Activated B cell treated with CpG ODN at 0.5 μM for 24 hours (primary cell): ENCODE measurements at regions not wholly inside any gene's neighbourhood (a gene's known extent, or its start where the extent isn't known, plus 50 kb on each side); places are given as distances from the start of the nearest gene placed in this dataset.

Experiments used
- ATAC-seq: fragments of 200-7000 bp; cut with Tn5 transposase; one replicate; pipeline ENCODE4 v1.10.0; 2021; ENCODE audit warnings: low read depth, mild to moderate bottlenecking, moderate library complexity
- CTCF ChIA-PET: fragments of 350-600 bp; sonication (Branson Sonifier 250); formaldehyde crosslinking; loops from one replicate; lab custom pipeline; 2021; ENCODE audit warnings: antibody characterized with exemption; lab: Charles Lee
- POLR2A ChIA-PET: fragments of 350-600 bp; sonication (Branson Sonifier 250); formaldehyde crosslinking; loops from one replicate; lab custom pipeline; 2021; ENCODE audit warnings: antibody characterized with exemption; lab: Charles Lee
- DNase-seq: peaks from one replicate; pipeline ENCODE4 v3.0.0; 2022
- H3K27ac Mint-ChIP-seq: one replicate; pipeline ENCODE4 v1.8.0; 2020; ENCODE audit warnings: mixed read lengths
- H3K27me3 Mint-ChIP-seq: one replicate; pipeline ENCODE4 v1.8.0; 2021; ENCODE audit warnings: mixed read lengths
- H3K36me3 Mint-ChIP-seq: one replicate; pipeline ENCODE4 v1.8.0; 2021; ENCODE audit warnings: low read depth, mixed read lengths
- H3K4me1 Mint-ChIP-seq: one replicate; pipeline ENCODE4 v1.8.0; 2021; ENCODE audit warnings: mixed read lengths
- H3K4me3 Mint-ChIP-seq: one replicate; pipeline ENCODE4 v1.8.0; 2020; ENCODE audit warnings: mild to moderate bottlenecking, mixed read lengths
- H3K9me3 Mint-ChIP-seq: one replicate; pipeline ENCODE4 v1.8.0; 2020; ENCODE audit warnings: mixed read lengths
- intact Hi-C: fragments of 100-400 bp; cut with micrococcal nuclease; formaldehyde crosslinking; loops from one replicate; pipeline ENCODE4 v1.15.1; 2024
- TF ChIP-seq, protein P1 (sequence below): fragments of 200-600 bp; IDR thresholded peaks from one replicate; pipeline ENCODE4 v1.8.0; 2022; ENCODE audit warnings: antibody characterized with exemption, mild to moderate bottlenecking

DNA sequence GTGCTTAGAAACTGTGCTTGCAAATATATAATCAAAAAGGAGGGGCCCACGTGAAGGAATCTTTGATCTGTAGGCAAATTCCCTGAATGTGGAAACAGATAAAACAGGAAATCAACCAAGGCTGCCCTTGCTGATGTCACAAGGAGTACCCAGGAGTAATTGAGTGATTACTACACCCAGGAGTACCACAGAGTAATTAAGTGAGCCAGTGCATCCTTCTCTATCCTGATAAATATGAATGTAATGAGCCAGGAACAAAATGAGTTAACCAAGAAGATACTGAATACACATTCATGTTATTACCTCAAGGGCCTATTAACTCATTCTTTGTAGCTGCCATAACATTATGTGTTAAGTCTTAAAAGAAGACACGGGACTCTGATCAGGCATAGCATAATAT lies 87.3 kb upstream of the POU1F1 start:
- POLR2A ChIA-PET = no interaction called here
- intact Hi-C loops = no loop called here
- no peak for DNase-seq
- no peaks in the 10 kb centered on the region for H3K36me3 Mint-ChIP-seq
- no peaks in the 10 kb centered on the region for H3K9me3 Mint-ChIP-seq
- H3K27ac Mint-ChIP-seq = no peak overlapping the region
- CTCF ChIA-PET = interaction anchor here (2.8 kb wide), 1 partner anchor 13 kb away, joined by 8 read pairs; no protein-coding TSS in a partner anchor
- H3K27me3 Mint-ChIP-seq = no peaks in the 10 kb centered on the region
- no peak overlapping the region for H3K4me3 Mint-ChIP-seq
- H3K4me1 Mint-ChIP-seq = no peaks in the 10 kb centered on the region
- ATAC-seq = no peak
- TF ChIP-seq, protein P1, sequence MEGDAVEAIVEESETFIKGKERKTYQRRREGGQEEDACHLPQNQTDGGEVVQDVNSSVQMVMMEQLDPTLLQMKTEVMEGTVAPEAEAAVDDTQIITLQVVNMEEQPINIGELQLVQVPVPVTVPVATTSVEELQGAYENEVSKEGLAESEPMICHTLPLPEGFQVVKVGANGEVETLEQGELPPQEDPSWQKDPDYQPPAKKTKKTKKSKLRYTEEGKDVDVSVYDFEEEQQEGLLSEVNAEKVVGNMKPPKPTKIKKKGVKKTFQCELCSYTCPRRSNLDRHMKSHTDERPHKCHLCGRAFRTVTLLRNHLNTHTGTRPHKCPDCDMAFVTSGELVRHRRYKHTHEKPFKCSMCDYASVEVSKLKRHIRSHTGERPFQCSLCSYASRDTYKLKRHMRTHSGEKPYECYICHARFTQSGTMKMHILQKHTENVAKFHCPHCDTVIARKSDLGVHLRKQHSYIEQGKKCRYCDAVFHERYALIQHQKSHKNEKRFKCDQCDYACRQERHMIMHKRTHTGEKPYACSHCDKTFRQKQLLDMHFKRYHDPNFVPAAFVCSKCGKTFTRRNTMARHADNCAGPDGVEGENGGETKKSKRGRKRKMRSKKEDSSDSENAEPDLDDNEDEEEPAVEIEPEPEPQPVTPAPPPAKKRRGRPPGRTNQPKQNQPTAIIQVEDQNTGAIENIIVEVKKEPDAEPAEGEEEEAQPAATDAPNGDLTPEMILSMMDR = no peak

DNA sequence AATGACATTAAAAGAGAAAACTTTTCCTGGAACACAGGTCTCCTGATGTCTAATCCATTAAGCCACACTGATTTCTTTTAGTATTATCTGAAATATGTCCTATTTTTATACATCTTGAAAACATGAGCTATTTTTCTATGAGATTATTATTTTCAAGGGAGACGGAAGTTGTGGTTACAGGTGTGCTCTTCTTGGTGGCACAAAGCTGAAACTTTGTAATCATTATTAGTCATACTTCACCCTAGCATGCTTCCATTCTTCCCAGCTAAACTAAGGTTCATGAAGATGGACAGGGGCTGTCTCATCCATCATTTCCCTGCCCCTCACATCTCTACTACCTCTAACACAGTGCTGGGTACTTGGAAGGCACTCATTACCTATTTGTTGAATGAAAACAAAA lies 85.6 kb upstream of the POU1F1 start:
- Mint-ChIP-seq H3K27me3 (no peaks in the 10 kb centered on the region), H3K36me3 (no peaks in the 10 kb centered on the region), H3K4me1 (no peaks in the 10 kb centered on the region), H3K9me3 (no peaks in the 10 kb centered on the region), H3K27ac (no peak overlapping the region), H3K4me3 (no peak overlapping the region)
- TF ChIP-seq, protein P1 = no peak
- DNase-seq = no peak
- ChIA-PET CTCF (interaction anchor here (2.8 kb wide), 1 partner anchor 11 kb away, joined by 8 read pairs; no protein-coding TSS in a partner anchor), POLR2A (no interaction called here)
- ATAC-seq = no peak
- intact Hi-C loops = no loop called here

DNA sequence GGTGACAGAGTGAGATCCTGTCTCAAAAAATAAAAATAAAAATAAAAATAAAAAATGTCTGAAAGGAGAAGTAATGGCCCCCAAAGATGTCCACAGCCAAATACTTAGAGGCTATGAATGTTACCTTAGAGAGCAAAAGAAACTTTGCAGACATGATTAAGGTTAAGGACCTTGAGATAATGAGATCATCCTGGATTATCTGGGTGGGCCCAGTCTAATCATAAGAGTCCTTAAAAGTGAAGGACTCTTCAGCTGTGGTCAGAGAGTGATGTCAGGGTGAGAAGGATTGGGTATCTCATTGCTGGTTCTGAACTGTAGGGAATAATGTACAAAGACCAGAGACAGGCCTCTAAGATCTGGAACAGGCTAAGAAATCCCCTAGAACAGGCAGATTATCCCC lies 84.9 kb upstream of the POU1F1 start:
- H3K9me3 Mint-ChIP-seq = no peaks in the 10 kb centered on the region
- TF ChIP-seq, protein P1 = no peak
- CTCF ChIA-PET = interaction anchor here (2.8 kb wide), 1 partner anchor 10 kb away, joined by 8 read pairs; no protein-coding TSS in a partner anchor
- no peaks in the 10 kb centered on the region for H3K4me1 Mint-ChIP-seq
- no peaks in the 10 kb centered on the region for H3K27me3 Mint-ChIP-seq
- H3K27ac Mint-ChIP-seq = no peak overlapping the region
- intact Hi-C loops = no loop called here
- no peak for ATAC-seq
- POLR2A ChIA-PET = no interaction called here
- H3K36me3 Mint-ChIP-seq = no peaks in the 10 kb centered on the region
- DNase-seq = no peak
- no peak overlapping the region for H3K4me3 Mint-ChIP-seq

DNA sequence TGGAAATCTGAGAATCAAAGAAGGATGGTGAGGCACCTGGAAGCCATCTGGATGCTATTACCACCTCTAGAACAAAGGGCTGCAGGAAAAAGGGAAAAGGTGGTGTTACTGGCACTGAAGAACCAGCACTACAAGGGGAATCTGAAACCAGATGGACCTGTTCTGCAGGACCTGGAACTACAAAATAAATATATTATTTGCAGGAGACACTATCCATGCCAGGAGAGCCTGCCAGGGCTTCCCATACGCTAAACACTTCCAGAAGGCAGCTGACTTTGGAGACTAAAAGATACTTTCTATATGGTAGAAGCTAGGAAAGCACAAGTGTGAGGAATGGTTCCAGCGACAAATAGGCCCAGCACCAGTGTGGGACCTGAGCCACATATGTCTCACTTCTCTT lies 83.4 kb upstream of the POU1F1 start:
- Mint-ChIP-seq H3K27me3 (no peaks in the 10 kb centered on the region), H3K9me3 (peaks cover 6% of the 10 kb centered on the region), H3K4me3 (no peak overlapping the region), H3K36me3 (no peaks in the 10 kb centered on the region), H3K4me1 (no peaks in the 10 kb centered on the region), H3K27ac (no peak overlapping the region)
- TF ChIP-seq, protein P1 = no peak
- ATAC-seq = no peak
- ChIA-PET CTCF (no interaction called here), POLR2A (no interaction called here)
- no peak for DNase-seq
- intact Hi-C loops = no loop called here

DNA sequence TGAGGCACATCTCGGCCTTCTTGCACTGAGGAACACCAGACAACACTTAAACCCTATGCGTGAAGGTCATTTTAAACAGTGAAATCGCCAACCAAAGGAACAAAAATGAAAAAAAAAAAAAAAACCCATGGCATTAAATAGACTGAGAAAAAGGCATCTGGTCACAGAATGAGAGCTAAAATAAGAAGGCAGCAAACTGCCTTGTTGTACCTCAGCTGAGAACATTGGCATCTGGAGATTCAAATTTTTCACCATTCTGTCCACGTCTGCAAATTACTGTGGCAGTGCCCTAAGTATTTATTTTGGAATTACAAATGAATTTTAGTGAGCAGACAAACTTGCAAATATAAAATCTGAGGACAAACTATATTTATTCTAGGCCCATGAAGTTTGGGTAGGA lies 82.6 kb upstream of the POU1F1 start:
- DNase-seq = no peak
- Mint-ChIP-seq H3K4me3 (no peak overlapping the region), H3K27me3 (no peaks in the 10 kb centered on the region), H3K4me1 (no peaks in the 10 kb centered on the region), H3K27ac (no peak overlapping the region), H3K9me3 (peaks cover 6% of the 10 kb centered on the region), H3K36me3 (no peaks in the 10 kb centered on the region)
- no peak for ATAC-seq
- TF ChIP-seq, protein P1 = no peak
- intact Hi-C loops = no loop called here
- POLR2A ChIA-PET = no interaction called here
- CTCF ChIA-PET = interaction anchor here (0.6 kb wide), 1 partner anchor 26 kb away, joined by 3 read pairs; no protein-coding TSS in a partner anchor
